Activated CD8-positive, alpha-beta T cell treated with anti-CD3 and anti-CD28 coated beads for 36 hours (primary cell): ENCODE measurements at regions not wholly inside any gene's neighbourhood (a gene's known extent, or its start where the extent isn't known, plus 50 kb on each side); places are given as distances from the start of the nearest gene placed in this dataset.

Experiments
- ATAC-seq: fragments of 200-7000 bp; cut with Tn5 transposase; one replicate; pipeline ENCODE4 v1.10.0; 2021; ENCODE audit warnings: mild to moderate bottlenecking, moderate library complexity
- CTCF ChIA-PET: fragments of 350-600 bp; sonication (Branson Sonifier 250); formaldehyde crosslinking; loops from one replicate; lab custom pipeline; 2021; ENCODE audit warnings: antibody characterized with exemption; lab: Charles Lee
- POLR2A ChIA-PET: fragments of 350-600 bp; sonication (Branson Sonifier 250); formaldehyde crosslinking; loops from one replicate; lab custom pipeline; 2021; ENCODE audit warnings: antibody characterized with exemption; lab: Charles Lee
- DNase-seq: peaks from one replicate; pipeline ENCODE4 v3.0.0-alpha.2; 2020
- H3K27ac Mint-ChIP-seq: one replicate; pipeline ENCODE4 v1.8.0; 2021; ENCODE audit warnings: mild to moderate bottlenecking, mixed read lengths
- H3K27me3 Mint-ChIP-seq: one replicate; pipeline ENCODE4 v1.8.0; 2021; ENCODE audit warnings: mixed read lengths
- H3K36me3 Mint-ChIP-seq: one replicate; pipeline ENCODE4 v1.8.0; 2021; ENCODE audit warnings: low read depth, mixed read lengths
- H3K4me1 Mint-ChIP-seq: one replicate; pipeline ENCODE4 v1.8.0; 2021; ENCODE audit warnings: low read depth, mixed read lengths
- H3K4me3 Mint-ChIP-seq: one replicate; pipeline ENCODE4 v1.8.0; 2021; ENCODE audit warnings: mild to moderate bottlenecking, moderate library complexity, mixed read lengths
- H3K9me3 Mint-ChIP-seq: one replicate; pipeline ENCODE4 v1.8.0; 2021; ENCODE audit warnings: mixed read lengths
- intact Hi-C: fragments of 100-400 bp; cut with micrococcal nuclease; formaldehyde crosslinking; loops from one replicate; pipeline ENCODE4 v1.10.0; 2022
- TF ChIP-seq, protein P1 (sequence below): fragments of 200-600 bp; IDR thresholded peaks from one replicate; pipeline ENCODE4 v1.8.0; 2022; ENCODE audit warnings: antibody characterized with exemption, mild to moderate bottlenecking

- CTCF ChIA-PET, result no interaction called here
- no peak overlapping the region for H3K27ac Mint-ChIP-seq
Observed at GRCh38 chr3:146968204-146968651, 363.1 kb upstream of the PLSCR5 start.

GRCh38 chr3:146967783-146968182, 362.6 kb upstream of the PLSCR5 start:
- Mint-ChIP-seq H3K36me3 (no peaks in the 10 kb centered on the region), H3K4me1 (no peaks in the 10 kb centered on the region), H3K27me3 (no peaks in the 10 kb centered on the region), H3K4me3 (no peak overlapping the region), H3K27ac (no peak overlapping the region), H3K9me3 (peaks cover 1% of the 10 kb centered on the region)
- DNase-seq, result no peak
- POLR2A ChIA-PET, result no interaction called here
- no peak for ATAC-seq
- CTCF ChIA-PET, result no interaction called here
- intact Hi-C loops, result no loop called here
- TF ChIP-seq, protein P1, sequence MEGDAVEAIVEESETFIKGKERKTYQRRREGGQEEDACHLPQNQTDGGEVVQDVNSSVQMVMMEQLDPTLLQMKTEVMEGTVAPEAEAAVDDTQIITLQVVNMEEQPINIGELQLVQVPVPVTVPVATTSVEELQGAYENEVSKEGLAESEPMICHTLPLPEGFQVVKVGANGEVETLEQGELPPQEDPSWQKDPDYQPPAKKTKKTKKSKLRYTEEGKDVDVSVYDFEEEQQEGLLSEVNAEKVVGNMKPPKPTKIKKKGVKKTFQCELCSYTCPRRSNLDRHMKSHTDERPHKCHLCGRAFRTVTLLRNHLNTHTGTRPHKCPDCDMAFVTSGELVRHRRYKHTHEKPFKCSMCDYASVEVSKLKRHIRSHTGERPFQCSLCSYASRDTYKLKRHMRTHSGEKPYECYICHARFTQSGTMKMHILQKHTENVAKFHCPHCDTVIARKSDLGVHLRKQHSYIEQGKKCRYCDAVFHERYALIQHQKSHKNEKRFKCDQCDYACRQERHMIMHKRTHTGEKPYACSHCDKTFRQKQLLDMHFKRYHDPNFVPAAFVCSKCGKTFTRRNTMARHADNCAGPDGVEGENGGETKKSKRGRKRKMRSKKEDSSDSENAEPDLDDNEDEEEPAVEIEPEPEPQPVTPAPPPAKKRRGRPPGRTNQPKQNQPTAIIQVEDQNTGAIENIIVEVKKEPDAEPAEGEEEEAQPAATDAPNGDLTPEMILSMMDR, result no peak

More at GRCh38 chr3:146968204-146968651, 363.1 kb upstream of the PLSCR5 start:
- Mint-ChIP-seq H3K9me3 (peaks cover 1% of the 10 kb centered on the region), H3K27me3 (no peaks in the 10 kb centered on the region), H3K4me3 (no peak overlapping the region), H3K4me1 (no peaks in the 10 kb centered on the region), H3K36me3 (no peaks in the 10 kb centered on the region)
- ATAC-seq (no peak), DNase-seq (no peak)
- POLR2A ChIA-PET, result no interaction called here
- TF ChIP-seq, protein P1, result no peak
- intact Hi-C loops, result no loop called here

- peaks cover under 1% of the 10 kb centered on the region for H3K9me3 Mint-ChIP-seq
- no peak for DNase-seq
- CTCF ChIA-PET, result no interaction called here
- TF ChIP-seq, protein P1, result no peak
- POLR2A ChIA-PET, result no interaction called here
- no peaks in the 10 kb centered on the region for H3K27me3 Mint-ChIP-seq
- H3K4me3 Mint-ChIP-seq, result no peak overlapping the region
- intact Hi-C loops, result no loop called here
- H3K4me1 Mint-ChIP-seq, result no peaks in the 10 kb centered on the region
- no peak for ATAC-seq
- H3K27ac Mint-ChIP-seq, result no peak overlapping the region
- no peaks in the 10 kb centered on the region for H3K36me3 Mint-ChIP-seq
Observed at GRCh38 chr3:146966124-146966523, 361.0 kb upstream of the PLSCR5 start.

- Mint-ChIP-seq H3K9me3 (peaks cover 1% of the 10 kb centered on the region), H3K4me1 (no peaks in the 10 kb centered on the region), H3K36me3 (no peaks in the 10 kb centered on the region), H3K27me3 (no peaks in the 10 kb centered on the region), H3K27ac (no peak overlapping the region), H3K4me3 (no peak overlapping the region)
- DNase-seq (no peak), ATAC-seq (no peak)
- intact Hi-C loops, result no loop called here
- TF ChIP-seq, protein P1, result no peak
- ChIA-PET POLR2A (no interaction called here), CTCF (no interaction called here)
Observed at GRCh38 chr3:146953511-146953981, 348.4 kb upstream of the PLSCR5 start.

DNA sequence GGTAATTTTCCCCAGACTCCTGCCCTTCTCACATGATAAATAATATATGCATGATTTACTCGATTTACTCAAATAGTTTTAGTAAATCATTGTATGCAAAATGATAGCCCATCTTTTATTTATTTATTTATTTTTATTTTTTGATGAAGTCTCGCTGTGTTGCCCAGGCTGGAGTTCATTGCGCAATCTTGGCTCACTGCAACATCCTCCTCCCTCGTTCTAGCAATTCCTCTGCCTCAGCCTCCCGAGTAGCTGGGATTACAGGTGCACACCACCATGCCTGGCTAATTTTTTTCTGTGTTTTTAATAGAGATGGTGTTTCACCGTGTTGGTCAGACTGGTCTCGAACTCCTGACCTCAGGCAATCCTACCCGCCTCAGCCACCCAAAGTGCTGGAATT, 343.8 kb upstream of the PLSCR5 start:
- DNase-seq, result no peak
- POLR2A ChIA-PET, result no interaction called here
- H3K27ac Mint-ChIP-seq, result no peak overlapping the region
- H3K36me3 Mint-ChIP-seq, result no peaks in the 10 kb centered on the region
- ATAC-seq, result no peak
- intact Hi-C loops, result no loop called here
- no peaks in the 10 kb centered on the region for H3K27me3 Mint-ChIP-seq
- CTCF ChIA-PET, result no interaction called here
- H3K4me1 Mint-ChIP-seq, result no peaks in the 10 kb centered on the region
- no peaks in the 10 kb centered on the region for H3K9me3 Mint-ChIP-seq
- TF ChIP-seq, protein P1, result no peak
- H3K4me3 Mint-ChIP-seq, result no peak overlapping the region
